22Rv1 (cell line): ENCODE measurements at regions not wholly inside any gene's neighbourhood (a gene's known extent, or its start where the extent isn't known, plus 50 kb on each side); places are given as distances from the start of the nearest gene placed in this dataset.

Experiments
- H3K27ac ChIP-seq: fragments of 450-650 bp; 2 replicates; pipeline ENCODE4 v1.5.1; 2017
- CTCF ChIP-seq: fragments of 450-650 bp; IDR thresholded peaks from 2 replicates; pipeline ENCODE4 v1.5.1; 2017; ENCODE audit warnings: mild to moderate bottlenecking
- ZFX ChIP-seq: fragments of 450-650 bp; IDR thresholded peaks from 2 replicates; pipeline ENCODE4 v1.6.1; 2017; ENCODE audit warnings: antibody characterized with exemption, borderline replicate concordance

- H3K27ac ChIP-seq, result no peak overlapping the region
- TF ChIP-seq ZFX (no peak), CTCF (no peak)
Measured at GRCh38 chr5:33161421-33161820, 279.3 kb upstream of the TARS1 start.

- no peak overlapping the region for H3K27ac ChIP-seq
Measured at GRCh38 chr5:33162057-33162456, 278.7 kb upstream of the TARS1 start.

GRCh38 chr5:33166522-33166921 is 274.2 kb upstream of the TARS1 start:
- TF ChIP-seq CTCF (no peak), ZFX (no peak)
- H3K27ac ChIP-seq, result no peak overlapping the region

More at GRCh38 chr5:33162057-33162456, 278.7 kb upstream of the TARS1 start:
- TF ChIP-seq ZFX, result no peak
- TF ChIP-seq CTCF, result no peak

- TF ChIP-seq ZFX, result no peak
- H3K27ac ChIP-seq, result no peak overlapping the region
Measured at GRCh38 chr5:33166948-33167347, 273.8 kb upstream of the TARS1 start.

GRCh38 chr5:33167541-33167940 is 273.2 kb upstream of the TARS1 start:
- H3K27ac ChIP-seq, result no peak overlapping the region
- TF ChIP-seq ZFX (no peak), CTCF (no peak)

GRCh38 chr5:33170411-33170810 is 270.4 kb upstream of the TARS1 start:
- TF ChIP-seq ZFX (no peak), CTCF (no peak)

GRCh38 chr5:33174383-33174782 is 266.4 kb upstream of the TARS1 start:
- no peak overlapping the region for H3K27ac ChIP-seq
- TF ChIP-seq ZFX, result no peak
- TF ChIP-seq CTCF, result no peak

More at GRCh38 chr5:33170411-33170810, 270.4 kb upstream of the TARS1 start:
- no peak overlapping the region for H3K27ac ChIP-seq

GRCh38 chr5:33179301-33179700 is 261.5 kb upstream of the TARS1 start:
- no peak for TF ChIP-seq CTCF
- no peak for TF ChIP-seq ZFX
- H3K27ac ChIP-seq, result no peak overlapping the region
